ENCODE measurements at regions not wholly inside any gene's neighbourhood (a gene's known extent, or its start where the extent isn't known, plus 50 kb on each side); places are given as distances from the start of the nearest gene placed in this dataset.

- no peak for TF ChIP-seq CTCF (conservative IDR thresholded peaks at IDR 0.05)
- TF ChIP-seq ZFX (IDR thresholded peaks at IDR 0.05) = no peak
Measured at GRCh38 chr10:1954300-1954699, 217.0 kb upstream of the ADARB2 start.

All from C4-2B (cell line).